ENCODE measurements at regions not wholly inside any gene's neighbourhood (a gene's known extent, or its start where the extent isn't known, plus 50 kb on each side); places are given as distances from the start of the nearest gene placed in this dataset.

- ATAC-seq (no peak), DNase-seq (no peak)
- intact Hi-C loops (cut with DNase I): no loop called here
- H3K27ac ChIP-seq: no peak overlapping the region
- WGBS, 2 donors: 88 to 92% methylated on average over 2 of the region's 2 CpGs
- no peak for TF ChIP-seq POLR2A (IDR thresholded peaks at IDR 0.05)
- TF ChIP-seq, protein P1, sequence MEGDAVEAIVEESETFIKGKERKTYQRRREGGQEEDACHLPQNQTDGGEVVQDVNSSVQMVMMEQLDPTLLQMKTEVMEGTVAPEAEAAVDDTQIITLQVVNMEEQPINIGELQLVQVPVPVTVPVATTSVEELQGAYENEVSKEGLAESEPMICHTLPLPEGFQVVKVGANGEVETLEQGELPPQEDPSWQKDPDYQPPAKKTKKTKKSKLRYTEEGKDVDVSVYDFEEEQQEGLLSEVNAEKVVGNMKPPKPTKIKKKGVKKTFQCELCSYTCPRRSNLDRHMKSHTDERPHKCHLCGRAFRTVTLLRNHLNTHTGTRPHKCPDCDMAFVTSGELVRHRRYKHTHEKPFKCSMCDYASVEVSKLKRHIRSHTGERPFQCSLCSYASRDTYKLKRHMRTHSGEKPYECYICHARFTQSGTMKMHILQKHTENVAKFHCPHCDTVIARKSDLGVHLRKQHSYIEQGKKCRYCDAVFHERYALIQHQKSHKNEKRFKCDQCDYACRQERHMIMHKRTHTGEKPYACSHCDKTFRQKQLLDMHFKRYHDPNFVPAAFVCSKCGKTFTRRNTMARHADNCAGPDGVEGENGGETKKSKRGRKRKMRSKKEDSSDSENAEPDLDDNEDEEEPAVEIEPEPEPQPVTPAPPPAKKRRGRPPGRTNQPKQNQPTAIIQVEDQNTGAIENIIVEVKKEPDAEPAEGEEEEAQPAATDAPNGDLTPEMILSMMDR (IDR thresholded peaks at IDR 0.05): no peak
- H3K36me3 ChIP-seq (replicated peaks in 1 of 2; ENCODE audit: insufficient read depth in 1 of 2, low read depth in 2 of 2): no peaks in the 10 kb centered on the region
- no peaks in the 10 kb centered on the region for H3K4me1 ChIP-seq
- H3K27me3 ChIP-seq: no peaks in the 10 kb centered on the region
- no peak overlapping the region for H3K4me3 ChIP-seq
- no peaks in the 10 kb centered on the region for H3K9me3 ChIP-seq
Observed at GRCh38 chr5:68478301-68479095, 262.9 kb downstream of the PIK3R1 start.

DNA sequence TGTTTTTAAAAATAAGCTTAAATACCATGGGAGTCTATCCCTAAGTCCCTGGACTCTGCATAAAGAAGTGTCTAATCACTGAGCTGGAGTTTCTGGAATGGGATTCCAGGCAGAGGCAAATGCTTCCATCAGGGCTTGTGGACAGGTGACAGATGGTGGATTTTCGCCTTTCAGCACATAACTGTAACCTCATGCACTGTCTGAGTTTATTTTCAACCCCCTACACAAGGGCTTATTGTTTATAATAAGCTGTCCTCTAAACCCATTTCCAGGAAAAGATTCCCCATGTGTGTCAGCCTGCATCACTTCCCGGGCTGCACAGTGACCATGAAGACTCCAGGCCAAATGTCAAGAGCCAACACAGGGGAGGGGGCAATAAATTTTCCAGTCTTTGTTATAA, 264.0 kb downstream of the PIK3R1 start:
- no peak for DNase-seq
- Histone ChIP-seq H3K4me3 (no peak overlapping the region), H3K4me1 (no peaks in the 10 kb centered on the region), H3K36me3 (replicated peaks in 1 of 2; ENCODE audit: insufficient read depth in 1 of 2, low read depth in 2 of 2) (no peaks in the 10 kb centered on the region), H3K9me3 (no peaks in the 10 kb centered on the region), H3K27me3 (no peaks in the 10 kb centered on the region), H3K27ac (no peak overlapping the region)
- TF ChIP-seq, protein P1 (IDR thresholded peaks at IDR 0.05): no peak
- TF ChIP-seq POLR2A (IDR thresholded peaks at IDR 0.05): no peak
- ATAC-seq: no peak
- intact Hi-C loops (cut with DNase I): no loop called here
- 58 to 67% methylated on average over 2 of the region's 2 CpGs for WGBS, 2 donors

GRCh38 chr5:68480335-68480940, 264.9 kb downstream of the PIK3R1 start:
- no peak overlapping the region for H3K4me3 ChIP-seq
- DNase-seq (no peak), ATAC-seq (no peak)
- H3K36me3 ChIP-seq (replicated peaks in 1 of 2; ENCODE audit: insufficient read depth in 1 of 2, low read depth in 2 of 2): no peaks in the 10 kb centered on the region
- WGBS, 2 donors: 83 to 87% methylated on average over 4 of the region's 4 CpGs
- H3K27me3 ChIP-seq: no peaks in the 10 kb centered on the region
- TF ChIP-seq POLR2A (IDR thresholded peaks at IDR 0.05): no peak
- TF ChIP-seq, protein P1 (IDR thresholded peaks at IDR 0.05): no peak
- H3K9me3 ChIP-seq: no peaks in the 10 kb centered on the region
- H3K27ac ChIP-seq: no peak overlapping the region
- intact Hi-C loops (cut with DNase I): no loop called here
- no peaks in the 10 kb centered on the region for H3K4me1 ChIP-seq

- Histone ChIP-seq H3K27ac (no peak overlapping the region), H3K4me3 (no peak overlapping the region), H3K27me3 (no peaks in the 10 kb centered on the region), H3K36me3 (replicated peaks in 1 of 2; ENCODE audit: insufficient read depth in 1 of 2, low read depth in 2 of 2) (no peaks in the 10 kb centered on the region), H3K9me3 (no peaks in the 10 kb centered on the region), H3K4me1 (no peaks in the 10 kb centered on the region)
- ATAC-seq: no peak
- WGBS, 2 donors: 81 to 88% methylated on average over 2 of the region's 2 CpGs
- no peak for TF ChIP-seq POLR2A (IDR thresholded peaks at IDR 0.05)
- TF ChIP-seq, protein P1 (IDR thresholded peaks at IDR 0.05): no peak
- intact Hi-C loops (cut with DNase I): no loop called here
- no peak for DNase-seq
Observed at GRCh38 chr5:68482199-68482598, 266.6 kb downstream of the PIK3R1 start.
